ENCODE measurements at regions not wholly inside any gene's neighbourhood (a gene's known extent, or its start where the extent isn't known, plus 50 kb on each side); places are given as distances from the start of the nearest gene placed in this dataset.

DNA sequence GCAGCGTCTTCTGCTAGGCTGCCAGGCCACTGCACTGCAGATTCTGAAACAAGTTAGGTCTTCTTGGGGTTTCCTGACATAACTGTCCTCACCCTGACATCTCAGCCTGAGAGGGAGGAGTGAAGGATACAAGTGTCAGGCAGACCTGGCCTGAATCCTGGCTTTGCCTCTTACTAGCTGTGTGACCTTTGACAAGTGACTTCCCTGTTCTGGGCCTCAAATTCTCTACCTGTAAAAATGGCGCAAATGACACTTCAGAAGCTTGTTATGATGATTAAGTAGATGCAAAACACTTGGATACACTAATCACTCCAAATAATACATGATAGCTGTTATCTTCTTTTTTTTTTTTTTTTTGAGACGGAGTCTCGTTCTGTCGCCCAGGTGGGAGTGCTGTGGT is 119.2 kb upstream of the BOD1 start:
- TF ChIP-seq, protein P1, sequence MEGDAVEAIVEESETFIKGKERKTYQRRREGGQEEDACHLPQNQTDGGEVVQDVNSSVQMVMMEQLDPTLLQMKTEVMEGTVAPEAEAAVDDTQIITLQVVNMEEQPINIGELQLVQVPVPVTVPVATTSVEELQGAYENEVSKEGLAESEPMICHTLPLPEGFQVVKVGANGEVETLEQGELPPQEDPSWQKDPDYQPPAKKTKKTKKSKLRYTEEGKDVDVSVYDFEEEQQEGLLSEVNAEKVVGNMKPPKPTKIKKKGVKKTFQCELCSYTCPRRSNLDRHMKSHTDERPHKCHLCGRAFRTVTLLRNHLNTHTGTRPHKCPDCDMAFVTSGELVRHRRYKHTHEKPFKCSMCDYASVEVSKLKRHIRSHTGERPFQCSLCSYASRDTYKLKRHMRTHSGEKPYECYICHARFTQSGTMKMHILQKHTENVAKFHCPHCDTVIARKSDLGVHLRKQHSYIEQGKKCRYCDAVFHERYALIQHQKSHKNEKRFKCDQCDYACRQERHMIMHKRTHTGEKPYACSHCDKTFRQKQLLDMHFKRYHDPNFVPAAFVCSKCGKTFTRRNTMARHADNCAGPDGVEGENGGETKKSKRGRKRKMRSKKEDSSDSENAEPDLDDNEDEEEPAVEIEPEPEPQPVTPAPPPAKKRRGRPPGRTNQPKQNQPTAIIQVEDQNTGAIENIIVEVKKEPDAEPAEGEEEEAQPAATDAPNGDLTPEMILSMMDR (IDR thresholded peaks at IDR 0.05; ENCODE audit: low read length), result no peak
- no peak for TF ChIP-seq EZH2phosphoT487 (IDR thresholded peaks at IDR 0.05; ENCODE audit: low read length)
- no peak for TF ChIP-seq EZH2 (optimal IDR thresholded peaks at IDR 0.05; ENCODE audit: low read depth, low read length)
